SW480 (cell line): ENCODE measurements at regions not wholly inside any gene's neighbourhood (a gene's known extent, or its start where the extent isn't known, plus 50 kb on each side); places are given as distances from the start of the nearest gene placed in this dataset.

Experiments
- DNase-seq: peaks from one replicate; pipeline ENCODE4 v3.0.0-alpha.2; 2016; ENCODE audit warnings: low spot score

- DNase-seq: no peak
Measured at GRCh38 chrX:16222151-16222550, 54.9 kb downstream of the MAGEB17 start.

GRCh38 chrX:16223385-16223784 lies 56.1 kb downstream of the MAGEB17 start:
- no peak for DNase-seq

- DNase-seq: peak; percentile 83
Measured at GRCh38 chrX:16239211-16239610, 71.9 kb downstream of the MAGEB17 start.

GRCh38 chrX:16240231-16240905 lies 73.1 kb downstream of the MAGEB17 start:
- DNase-seq: no peak

GRCh38 chrX:16240968-16241367 lies 73.7 kb downstream of the MAGEB17 start:
- no peak for DNase-seq

GRCh38 chrX:16250296-16250695 lies 83.0 kb downstream of the MAGEB17 start:
- no peak for DNase-seq

- DNase-seq: no peak
Measured at GRCh38 chrX:16251782-16252181, 84.5 kb downstream of the MAGEB17 start.

- no peak for DNase-seq
Measured at GRCh38 chrX:16258882-16259281, 91.6 kb downstream of the MAGEB17 start.

GRCh38 chrX:16267431-16267830 lies 100.2 kb downstream of the MAGEB17 start:
- no peak for DNase-seq

GRCh38 chrX:16268206-16268605 lies 100.9 kb downstream of the MAGEB17 start:
- DNase-seq: no peak

- peak; percentile 2 for DNase-seq
Measured at GRCh38 chrX:16278927-16279326, 111.6 kb downstream of the MAGEB17 start.

- DNase-seq: no peak
Measured at GRCh38 chrX:16282209-16282608, 114.9 kb downstream of the MAGEB17 start.

- DNase-seq: no peak
Measured at GRCh38 chrX:16284842-16285241, 117.6 kb downstream of the MAGEB17 start.

GRCh38 chrX:16290997-16291396 lies 123.7 kb downstream of the MAGEB17 start:
- no peak for DNase-seq

- no peak for DNase-seq
Measured at GRCh38 chrX:16300831-16301230, 133.6 kb downstream of the MAGEB17 start.

- no peak for DNase-seq
Measured at GRCh38 chrX:16304751-16305150, 137.5 kb downstream of the MAGEB17 start.

- no peak for DNase-seq
Measured at GRCh38 chrX:16305187-16305586, 137.9 kb downstream of the MAGEB17 start.

- DNase-seq: no peak
Measured at GRCh38 chrX:16307950-16308349, 140.7 kb downstream of the MAGEB17 start.

GRCh38 chrX:16308773-16309172 lies 141.5 kb downstream of the MAGEB17 start:
- no peak for DNase-seq

- DNase-seq: no peak
Measured at GRCh38 chrX:16310326-16310725, 143.0 kb downstream of the MAGEB17 start.

GRCh38 chrX:16311671-16312070 lies 144.4 kb downstream of the MAGEB17 start:
- no peak for DNase-seq

- DNase-seq: no peak
Measured at GRCh38 chrX:16312761-16313623, 145.7 kb downstream of the MAGEB17 start.

- no peak for DNase-seq
Measured at GRCh38 chrX:16316331-16316730, 149.1 kb downstream of the MAGEB17 start.
